HuH-7 (cell line): ENCODE measurements at regions not wholly inside any gene's neighbourhood (a gene's known extent, or its start where the extent isn't known, plus 50 kb on each side); places are given as distances from the start of the nearest gene placed in this dataset.
"Not testable (repeated sequence)": the region's sequence is repeated elsewhere in the genome, so short reads cannot be mapped to it uniquely, and the experiment has no call there.

ENCODE experiments used
- DNase-seq: peaks from one replicate; pipeline ENCODE4 v3.0.0; 2011; ENCODE audit warnings: low spot score

DNA sequence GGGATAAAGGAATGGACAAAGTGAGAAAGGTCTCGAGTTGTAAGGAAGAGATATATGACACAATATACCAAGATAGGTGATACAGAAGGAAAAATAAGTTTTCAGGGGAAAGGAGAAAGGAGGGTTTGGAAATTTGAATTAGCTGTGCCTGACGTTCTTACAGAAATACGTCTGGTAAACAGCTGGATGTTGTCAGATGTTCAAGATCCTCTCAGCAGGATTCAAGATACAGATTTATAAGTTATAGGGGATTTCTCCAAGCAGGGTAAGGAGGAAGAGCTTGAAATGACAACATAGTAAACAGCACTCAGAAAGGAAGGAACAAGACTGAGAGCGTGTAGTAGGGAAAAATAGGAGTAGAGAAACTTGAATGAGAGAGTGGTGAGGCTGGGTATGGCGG is 1184.1 kb downstream of the TYW1 start:
- DNase-seq: no peak

DNA sequence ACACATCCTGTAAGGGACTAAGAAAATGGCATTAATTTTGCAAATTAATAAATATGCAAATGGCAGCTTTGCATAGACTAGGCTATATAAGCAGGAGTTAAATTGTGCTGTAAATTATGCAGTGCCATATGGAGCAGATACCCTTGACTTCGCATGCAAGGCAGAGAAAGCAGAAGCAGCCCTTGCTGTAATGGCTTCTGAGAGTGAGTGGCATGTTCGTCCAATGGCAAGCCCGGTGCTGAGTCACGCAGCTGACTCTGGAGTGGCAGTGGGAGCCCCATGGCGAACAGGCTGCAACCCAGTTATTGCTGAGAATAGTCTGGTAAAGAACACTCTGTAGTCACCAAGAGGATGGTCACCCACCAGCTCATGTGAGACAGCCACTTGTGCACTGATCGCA is 1186.5 kb downstream of the TYW1 start:
- DNase-seq: no peak

DNA sequence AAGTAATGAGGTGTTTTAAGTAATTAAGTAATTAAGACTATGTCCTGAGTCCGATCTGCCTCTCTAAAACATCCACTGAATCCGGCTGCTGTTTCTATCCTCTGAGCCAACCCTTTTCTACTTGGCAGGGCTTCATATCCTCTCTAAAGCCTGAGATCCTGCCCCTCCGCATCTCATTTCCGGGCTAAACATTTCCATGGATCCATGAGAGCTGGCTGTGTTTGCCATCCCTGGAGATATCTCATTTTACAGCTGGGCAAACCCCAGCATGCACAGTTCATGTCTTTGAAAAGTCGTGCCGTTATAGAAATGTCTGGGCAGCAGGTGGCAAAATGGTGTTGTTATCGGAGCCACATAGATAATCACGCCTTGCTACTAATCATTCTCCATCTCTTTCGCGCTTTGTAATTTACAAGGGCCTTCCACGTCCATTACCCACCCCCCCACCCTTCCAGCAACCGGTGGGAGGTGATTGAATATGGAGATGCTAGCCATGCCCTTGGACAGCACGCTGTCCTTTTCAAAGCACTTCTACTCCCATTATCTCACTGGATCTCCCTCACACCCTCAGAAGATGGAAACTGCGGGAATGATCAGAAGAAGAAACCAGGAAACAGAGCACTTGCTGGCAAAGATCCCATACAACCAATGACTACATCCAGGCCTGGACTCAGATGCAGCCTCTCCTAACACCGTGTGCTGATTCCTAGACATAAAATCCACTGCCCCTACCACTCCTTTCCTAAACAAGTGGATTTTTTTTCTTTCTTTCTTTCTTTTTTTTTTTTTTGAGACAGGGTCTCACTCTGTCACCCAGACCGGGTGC is 1189.2 kb downstream of the TYW1 start:
- DNase-seq: no peak

DNA sequence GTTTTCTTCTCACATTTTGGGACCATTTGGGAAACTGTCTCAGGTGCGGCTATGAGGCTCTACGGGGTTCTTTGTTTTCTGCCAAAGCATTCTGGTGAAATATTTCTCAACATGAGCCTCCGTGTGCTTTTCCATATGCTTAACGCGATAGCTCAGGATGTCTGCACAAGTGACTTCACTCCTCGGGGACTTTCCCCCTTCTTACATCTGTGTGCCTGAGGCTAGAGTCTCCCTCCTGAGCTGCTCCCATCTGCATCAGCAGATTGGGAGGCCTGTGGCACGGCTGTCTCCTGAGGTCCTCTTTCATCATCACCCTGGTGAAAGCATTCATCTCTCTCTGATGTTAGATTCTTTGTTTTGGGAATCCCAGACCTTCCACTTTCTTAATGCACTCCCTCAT is 1190.9 kb downstream of the TYW1 start:
- no peak for DNase-seq

DNA sequence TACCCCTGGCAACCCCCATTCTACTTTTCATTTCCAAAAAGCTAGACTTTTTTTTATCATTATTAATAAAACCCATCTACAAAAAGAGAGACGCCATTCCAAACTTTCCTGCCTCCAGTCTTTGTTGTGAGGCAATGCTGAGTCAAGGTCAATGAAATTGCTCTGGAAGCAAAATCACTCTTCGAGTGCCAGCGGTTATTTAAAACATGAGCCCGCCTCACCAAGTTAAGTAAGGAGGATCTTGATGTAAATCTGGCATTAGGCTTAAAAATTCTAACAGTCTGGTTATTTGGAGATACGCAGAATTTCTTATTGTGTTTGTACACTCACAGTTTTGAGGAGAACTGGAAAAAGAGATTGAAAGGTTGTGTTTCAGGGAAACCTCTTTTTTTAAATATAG is 1196.3 kb downstream of the TYW1 start:
- DNase-seq: no peak

DNA sequence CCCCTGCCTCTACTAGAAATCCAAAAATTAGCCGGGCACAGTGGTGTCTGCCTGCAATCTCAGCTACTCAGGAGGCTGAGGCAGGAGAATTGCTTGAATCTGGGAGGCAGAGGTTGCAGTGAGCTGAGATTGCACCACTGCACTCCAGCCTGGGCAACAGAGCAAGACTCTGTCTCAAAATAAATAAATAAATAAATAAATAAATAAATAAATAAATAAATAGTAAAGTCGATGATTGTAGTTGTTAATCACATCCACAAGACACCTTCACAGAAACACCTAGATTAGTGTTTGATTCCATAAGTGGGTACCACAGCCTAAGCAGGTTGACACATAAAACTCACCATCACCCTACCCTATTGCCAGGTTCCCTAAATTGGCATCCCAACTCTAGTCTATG is 1199.0 kb downstream of the TYW1 start:
- DNase-seq: not testable (repeated sequence)

DNA sequence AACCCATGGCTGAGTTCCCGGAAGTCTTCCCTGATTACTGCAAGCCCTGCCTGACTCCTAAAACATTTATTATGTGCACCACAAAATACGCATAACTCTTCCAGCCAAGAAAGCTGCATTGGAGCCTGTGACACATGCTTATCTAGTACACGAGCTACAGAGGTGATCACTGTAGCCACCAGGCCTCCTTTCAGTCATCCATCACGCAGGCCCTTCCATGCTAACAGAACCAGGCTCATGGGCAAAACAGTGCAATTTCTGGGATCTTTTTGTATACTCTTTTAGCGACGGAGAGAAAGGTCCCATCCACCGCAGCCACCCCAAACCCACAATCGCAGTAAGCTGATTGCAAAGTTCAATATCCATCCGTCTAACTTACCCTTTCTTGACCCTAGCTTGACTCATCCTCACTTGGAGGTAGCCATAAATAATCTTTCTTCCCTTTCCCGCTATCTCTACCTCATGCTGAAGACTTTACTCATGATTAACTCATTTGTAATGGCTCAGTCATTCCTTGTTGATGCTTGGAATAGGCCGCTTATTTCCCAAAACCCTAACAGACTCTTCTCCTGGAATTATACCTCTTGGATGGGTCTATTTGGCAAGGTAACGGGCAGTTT is 1203.5 kb downstream of the TYW1 start:
- no peak for DNase-seq

DNA sequence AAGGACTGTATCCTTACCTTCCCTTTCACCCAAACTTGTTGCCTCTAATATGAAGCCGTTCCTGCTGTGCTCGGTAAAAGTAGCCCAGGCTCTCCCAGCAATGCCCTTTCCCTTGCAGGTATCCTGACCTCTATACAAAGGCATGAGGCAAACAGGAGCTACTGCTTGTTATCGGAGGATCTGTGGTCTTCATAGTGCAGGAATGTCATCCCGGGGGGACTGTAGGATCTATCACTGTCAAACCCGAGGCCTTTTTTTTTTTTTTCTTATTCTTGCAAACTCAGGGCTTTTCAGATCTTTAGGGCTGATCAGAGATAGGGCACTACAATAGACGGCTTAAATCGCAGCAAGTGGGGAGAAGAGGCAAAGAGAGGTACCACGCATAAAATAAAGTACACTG is 1206.6 kb downstream of the TYW1 start:
- no peak for DNase-seq

DNA sequence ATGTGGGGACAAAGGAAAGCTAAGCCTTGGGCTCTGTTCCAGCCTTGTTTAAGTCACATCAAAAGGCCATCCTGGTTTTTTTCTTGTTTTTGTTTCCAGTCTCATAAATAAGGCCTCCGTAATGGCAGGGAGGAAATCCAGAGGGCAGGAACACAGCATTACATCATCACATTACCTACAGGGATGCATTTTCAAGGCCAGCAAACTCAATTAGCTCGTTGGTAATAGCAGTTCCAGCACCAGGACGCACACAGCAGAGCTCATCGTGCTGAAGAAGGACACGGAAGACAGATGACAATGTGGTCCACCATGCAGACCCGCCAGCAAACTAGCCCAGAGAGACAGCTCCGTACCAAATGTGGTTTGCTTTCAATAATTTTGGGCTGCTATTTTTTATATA is 1209.2 kb downstream of the TYW1 start:
- no peak for DNase-seq

DNA sequence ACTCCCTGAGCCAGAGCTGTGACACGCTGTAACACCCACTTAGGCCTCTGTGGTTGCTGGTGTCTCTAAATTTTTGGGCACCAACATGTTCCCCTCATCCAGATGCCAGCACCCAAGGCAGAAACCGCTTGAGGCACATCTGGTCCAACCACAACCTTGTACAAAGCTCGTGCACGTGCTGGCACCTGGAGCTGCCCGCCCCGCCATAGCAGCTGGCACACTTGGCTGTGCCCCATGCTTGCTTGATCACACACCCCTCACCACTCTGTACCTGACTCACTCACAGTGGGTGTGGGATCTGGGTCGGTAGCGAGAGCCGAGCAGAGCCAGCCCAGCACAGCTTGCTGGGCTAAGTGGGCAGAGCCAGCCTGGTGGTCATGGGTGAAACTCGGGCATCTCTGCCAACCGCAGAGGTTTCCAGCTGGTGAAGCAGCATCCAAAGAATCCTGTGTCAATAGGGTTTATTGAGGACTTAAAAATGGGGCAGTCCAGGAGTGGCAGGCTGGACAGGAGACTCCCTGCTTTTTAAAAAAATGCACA is 1210.4 kb downstream of the TYW1 start:
- DNase-seq: no peak

DNA sequence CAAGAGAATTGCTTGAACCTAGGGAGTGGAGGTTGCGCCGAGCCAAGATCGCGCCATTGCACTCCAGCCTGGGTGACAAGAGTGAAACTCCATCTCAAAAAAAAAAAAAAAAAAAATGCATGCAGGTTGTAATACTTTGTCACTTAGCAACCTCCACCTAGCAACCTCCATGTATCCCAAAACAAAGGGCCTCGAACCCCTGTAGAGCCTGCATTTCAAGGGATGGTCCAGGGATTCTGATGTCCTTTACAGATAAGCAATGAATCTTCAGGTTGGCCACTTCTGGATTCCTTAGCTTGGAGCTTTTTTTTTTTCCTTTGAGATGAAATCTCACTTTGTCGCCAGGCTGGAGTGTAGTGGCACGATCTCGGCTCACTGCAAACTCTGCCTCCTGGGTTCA is 1211.0 kb downstream of the TYW1 start:
- DNase-seq: no peak

DNA sequence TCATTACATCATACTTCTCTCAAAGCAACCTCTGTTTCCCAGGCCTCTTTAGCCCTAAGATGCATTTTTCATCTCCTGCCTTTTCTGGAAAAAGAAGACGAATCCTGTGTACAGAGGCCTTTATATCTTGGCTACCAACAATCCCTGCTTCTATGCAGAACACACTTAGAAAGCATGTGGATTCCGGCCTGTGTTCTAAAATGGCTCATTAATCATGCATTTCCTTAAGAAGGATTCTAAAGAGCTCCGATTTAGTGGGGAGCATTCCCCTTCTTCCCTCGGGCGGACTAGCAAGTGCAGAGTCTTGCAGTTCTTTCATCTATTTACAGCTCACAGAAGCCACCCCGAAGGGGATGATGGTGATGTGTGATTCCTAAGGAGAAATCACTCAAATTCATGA is 1212.9 kb downstream of the TYW1 start:
- no peak for DNase-seq

DNA sequence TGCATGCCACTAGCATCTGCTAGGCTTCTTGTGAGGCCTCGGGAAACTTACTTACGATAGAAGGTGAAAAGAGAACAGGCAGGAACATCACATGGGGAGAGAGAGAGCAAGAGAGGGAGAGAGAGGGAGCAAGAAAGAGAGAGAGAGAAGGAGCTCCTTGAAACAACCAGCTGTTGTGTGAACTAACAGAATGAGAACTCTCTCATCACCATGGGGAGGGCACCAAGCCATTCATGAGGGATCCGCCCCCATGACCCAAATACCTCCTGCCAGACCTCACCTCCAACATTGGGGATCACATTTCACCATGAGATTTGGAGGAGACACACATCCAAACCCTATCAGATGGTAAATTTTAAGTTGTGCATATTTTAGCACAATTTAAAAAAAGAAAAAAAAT is 1217.2 kb downstream of the TYW1 start:
- DNase-seq: no peak

DNA sequence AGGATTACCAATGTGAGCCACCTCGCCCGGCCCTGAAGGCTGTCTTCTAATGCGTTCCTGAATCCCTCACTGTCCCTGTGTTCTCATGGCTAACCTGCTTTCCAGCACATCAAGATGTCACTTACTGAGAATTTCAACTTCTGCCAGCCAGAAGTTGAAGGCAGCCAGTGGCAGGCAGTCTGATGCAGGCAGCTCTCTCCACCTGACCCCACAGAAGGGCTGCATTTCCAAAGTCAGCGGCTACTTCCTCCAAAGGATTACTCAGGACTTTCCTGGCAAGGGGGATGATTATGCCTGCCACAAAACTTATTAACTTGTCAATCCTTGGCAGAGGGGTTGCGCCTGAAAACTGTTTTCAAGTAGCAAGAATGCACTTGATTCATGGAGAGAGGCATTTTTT is 1219.4 kb downstream of the TYW1 start:
- no peak for DNase-seq

DNA sequence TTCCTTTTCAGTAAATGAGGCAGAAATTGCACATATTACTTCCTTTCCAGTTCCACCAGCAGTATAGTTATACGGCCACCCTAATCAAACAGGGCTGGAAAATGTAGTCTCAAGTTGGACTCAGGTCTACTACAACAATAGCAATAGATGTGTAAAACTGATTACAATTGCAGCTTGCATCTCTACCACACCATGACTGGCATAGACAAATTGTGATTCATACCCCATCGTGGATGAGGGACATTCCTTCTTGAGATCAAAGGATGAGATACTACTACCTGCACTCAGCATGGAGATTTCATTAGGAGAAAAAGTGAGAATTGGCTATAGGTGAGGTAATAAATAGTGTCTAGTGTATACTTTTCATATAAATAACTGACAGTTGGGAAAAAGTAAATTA is 1220.8 kb downstream of the TYW1 start:
- DNase-seq: no peak

DNA sequence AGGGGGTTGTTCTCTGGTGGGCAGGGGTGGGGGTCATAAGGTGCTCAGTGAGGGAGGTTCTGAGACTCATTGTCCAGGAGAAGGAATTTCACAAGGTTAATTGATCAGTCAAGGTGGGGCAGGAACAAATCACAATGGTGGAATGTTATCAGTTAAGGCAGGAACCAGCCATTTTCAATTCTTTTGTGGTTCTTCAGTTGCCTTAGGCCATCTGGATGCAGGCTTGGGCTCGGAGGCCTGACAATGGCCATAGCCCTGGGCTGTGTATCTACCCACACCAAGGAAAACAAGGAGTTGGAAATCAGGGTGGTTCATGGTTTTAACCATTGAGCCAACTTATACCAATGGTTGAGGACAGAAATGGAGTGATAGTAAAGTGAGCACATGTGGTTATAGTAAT is 1221.8 kb downstream of the TYW1 start:
- no peak for DNase-seq

DNA sequence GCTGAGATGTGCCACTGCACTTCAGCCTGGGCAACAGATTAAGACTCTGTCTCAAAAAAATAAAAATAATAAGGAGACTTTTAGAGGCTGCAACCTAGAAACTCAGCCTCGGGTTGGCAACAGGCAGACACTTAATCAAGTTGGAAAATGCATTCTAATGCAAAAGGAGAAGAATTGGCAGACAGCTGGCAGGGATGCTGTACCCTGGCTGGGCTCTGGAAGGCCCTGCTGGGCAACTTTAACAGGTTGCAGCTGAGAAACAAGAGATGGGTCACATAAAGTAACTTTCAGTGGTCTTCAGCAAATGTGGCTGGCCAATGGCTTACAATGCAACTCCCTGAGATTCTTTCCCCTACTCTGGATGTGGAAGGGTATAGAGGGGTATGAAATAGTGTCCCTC is 1225.7 kb downstream of the TYW1 start:
- DNase-seq: no peak

DNA sequence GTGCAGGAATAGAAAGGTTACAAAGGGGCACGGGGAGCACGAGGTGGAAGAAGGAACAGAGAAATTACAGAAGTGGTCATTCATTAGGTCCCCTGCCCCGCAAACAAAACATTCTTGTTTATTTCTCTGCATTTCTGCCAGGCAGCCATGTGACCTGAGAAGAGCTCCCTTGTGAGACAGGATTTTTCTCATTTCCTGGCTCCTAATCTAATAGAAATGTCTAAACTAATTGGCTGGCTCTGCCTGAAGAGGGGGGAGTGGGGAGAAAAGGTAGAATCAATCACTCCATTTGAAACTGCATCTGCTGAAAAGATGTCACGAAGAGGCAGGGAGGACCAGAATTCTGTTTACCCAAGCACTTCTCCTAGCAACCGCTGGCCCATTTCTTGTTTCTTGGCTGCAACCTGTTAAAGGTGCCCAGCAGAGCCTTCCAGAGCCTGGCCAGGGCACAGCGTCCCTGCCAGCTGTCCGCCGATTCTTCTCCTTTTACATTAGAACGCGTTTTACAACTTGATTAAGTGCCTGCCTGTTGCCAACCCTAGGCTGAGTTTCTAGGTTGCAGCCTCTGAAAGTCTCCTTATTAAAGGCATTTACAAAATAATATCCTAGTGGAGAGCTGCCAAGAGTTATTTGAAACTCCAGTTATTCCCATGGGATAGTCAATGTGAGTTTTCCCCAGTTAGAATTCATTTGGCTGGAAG is 1227.6 kb downstream of the TYW1 start:
- DNase-seq: no peak

DNA sequence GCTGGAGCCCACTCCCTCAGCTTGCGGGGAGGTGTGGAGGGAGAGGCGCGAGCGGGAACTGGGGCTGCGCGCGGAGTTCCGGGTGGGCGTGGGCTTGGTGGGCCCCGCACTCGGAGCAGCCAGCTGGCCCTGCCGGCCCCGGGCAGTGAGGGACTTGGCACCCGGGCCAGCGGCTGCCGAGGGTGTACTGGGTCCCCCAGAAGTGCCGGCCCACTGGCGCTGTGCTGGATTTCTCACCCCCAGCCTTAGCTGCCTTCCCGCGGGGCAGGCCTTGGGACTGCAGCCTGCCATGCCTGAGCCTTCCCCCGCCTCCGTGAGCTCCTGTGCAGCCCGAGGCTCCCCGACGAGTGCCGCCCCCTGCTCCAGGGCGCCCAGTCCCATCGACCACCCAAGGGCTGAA is 1234.4 kb downstream of the TYW1 start:
- not testable (repeated sequence) for DNase-seq

DNA sequence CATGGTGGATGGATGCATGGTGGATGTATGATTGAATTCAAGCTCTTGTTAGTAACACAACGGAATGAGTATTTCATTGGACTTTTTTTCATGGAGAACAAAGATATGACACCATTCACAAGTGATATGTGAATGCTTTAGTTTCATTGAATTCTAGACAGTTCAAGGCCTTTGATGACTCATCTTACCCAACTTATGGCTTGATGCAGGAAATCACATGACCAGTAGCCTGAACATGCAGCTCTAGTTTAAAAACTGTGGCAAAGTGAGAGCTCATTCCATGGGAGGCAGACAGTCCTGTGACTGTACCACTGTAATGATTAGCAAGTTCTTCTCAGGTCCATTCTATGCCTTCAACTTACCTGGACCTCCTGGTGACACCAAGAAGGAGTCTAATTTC is 1239.3 kb downstream of the TYW1 start:
- no peak for DNase-seq

DNA sequence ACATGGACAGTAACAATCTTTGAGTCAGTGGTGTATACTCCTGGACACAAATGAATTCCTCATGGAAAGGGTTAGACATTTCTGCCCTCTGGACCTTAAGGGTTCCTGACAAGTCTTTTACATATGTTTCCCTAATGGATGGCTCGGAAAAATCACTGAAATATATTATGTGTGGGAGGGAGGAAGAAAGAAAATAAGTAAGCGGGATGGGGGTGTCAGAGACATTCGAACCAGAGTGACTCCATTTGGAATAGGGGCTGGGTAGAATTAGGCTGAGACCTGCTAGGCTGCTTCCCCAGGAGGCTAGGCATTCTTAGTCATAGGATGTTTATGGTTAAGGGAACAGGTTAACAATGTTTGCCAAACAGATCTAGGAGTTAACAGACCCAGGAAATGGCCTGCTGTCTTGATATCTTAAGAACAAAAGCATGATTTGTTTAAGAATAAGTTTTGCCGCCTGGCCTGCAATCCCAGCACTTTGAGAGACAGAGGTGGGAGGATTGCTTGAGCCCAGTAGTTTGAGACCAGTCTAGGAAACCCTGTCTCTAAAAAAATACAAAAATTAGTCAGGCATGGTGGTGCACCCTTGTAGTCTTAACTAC is 1241.7 kb downstream of the TYW1 start:
- DNase-seq: no peak

DNA sequence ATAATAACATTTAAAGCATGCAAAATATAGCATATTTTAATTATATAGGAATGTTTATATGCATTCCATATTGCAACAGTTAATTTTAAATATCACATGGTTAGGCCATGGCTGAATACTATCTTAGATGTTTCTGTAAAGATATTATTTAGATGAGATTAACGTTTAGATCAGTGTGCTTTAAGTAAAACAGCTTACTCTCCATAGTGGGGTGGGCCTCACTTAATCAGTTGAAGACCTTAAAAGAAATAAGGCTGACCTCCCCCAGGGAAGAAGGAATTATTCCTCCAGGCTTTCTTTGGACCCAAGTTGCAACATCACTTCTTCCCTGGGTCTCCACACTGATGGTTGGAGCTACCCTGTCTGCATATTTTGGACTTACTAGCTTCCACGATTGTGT is 1246.5 kb downstream of the TYW1 start:
- DNase-seq: no peak

DNA sequence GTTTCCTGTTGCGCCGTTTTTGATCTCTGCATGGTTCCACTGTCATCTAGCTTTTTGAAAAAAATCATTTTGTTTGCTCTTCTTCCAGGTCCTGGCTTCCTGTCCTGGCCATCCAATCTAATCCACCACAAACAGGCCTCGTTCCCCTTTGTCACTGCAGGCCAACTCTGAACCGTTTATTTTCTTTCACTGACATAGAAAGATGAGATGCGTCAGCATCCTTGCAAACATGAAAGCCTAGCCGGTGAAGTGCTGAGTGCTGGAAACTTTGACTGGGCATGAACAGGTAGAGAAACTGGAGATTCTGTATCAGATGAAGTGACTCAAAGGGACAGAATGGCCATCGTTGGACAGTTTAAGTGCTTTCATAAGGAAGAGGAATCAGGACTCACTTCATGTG is 1247.8 kb downstream of the TYW1 start:
- no peak for DNase-seq
